ENCODE measurements at regions not wholly inside any gene's neighbourhood (a gene's known extent, or its start where the extent isn't known, plus 50 kb on each side); places are given as distances from the start of the nearest gene placed in this dataset.

DNA sequence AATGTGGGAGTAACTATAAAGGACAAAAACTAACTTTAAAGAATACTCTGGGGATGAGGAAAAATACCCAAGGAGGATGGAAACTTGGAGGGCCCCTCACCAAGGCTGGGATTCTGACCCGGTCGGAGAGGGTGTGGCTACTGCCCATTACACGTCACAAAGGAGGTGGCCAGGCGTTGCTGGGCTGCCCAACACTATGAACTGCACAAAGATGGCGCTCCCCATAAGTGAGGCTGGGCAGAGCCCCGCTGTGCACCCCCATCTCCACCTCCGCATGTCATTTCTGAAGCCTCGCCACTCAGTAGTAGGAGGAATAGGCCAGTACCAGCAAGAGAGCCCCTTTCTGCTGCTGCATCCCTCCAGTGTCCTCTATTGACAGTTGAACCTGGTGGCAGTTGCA lies 290.1 kb upstream of the ZNF32 start:
- TF ChIP-seq, protein P1, sequence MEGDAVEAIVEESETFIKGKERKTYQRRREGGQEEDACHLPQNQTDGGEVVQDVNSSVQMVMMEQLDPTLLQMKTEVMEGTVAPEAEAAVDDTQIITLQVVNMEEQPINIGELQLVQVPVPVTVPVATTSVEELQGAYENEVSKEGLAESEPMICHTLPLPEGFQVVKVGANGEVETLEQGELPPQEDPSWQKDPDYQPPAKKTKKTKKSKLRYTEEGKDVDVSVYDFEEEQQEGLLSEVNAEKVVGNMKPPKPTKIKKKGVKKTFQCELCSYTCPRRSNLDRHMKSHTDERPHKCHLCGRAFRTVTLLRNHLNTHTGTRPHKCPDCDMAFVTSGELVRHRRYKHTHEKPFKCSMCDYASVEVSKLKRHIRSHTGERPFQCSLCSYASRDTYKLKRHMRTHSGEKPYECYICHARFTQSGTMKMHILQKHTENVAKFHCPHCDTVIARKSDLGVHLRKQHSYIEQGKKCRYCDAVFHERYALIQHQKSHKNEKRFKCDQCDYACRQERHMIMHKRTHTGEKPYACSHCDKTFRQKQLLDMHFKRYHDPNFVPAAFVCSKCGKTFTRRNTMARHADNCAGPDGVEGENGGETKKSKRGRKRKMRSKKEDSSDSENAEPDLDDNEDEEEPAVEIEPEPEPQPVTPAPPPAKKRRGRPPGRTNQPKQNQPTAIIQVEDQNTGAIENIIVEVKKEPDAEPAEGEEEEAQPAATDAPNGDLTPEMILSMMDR (IDR thresholded peaks at IDR 0.05) = no peak
- no peak for TF ChIP-seq EP300 (IDR thresholded peaks at IDR 0.05)
- TF ChIP-seq, protein P2, sequence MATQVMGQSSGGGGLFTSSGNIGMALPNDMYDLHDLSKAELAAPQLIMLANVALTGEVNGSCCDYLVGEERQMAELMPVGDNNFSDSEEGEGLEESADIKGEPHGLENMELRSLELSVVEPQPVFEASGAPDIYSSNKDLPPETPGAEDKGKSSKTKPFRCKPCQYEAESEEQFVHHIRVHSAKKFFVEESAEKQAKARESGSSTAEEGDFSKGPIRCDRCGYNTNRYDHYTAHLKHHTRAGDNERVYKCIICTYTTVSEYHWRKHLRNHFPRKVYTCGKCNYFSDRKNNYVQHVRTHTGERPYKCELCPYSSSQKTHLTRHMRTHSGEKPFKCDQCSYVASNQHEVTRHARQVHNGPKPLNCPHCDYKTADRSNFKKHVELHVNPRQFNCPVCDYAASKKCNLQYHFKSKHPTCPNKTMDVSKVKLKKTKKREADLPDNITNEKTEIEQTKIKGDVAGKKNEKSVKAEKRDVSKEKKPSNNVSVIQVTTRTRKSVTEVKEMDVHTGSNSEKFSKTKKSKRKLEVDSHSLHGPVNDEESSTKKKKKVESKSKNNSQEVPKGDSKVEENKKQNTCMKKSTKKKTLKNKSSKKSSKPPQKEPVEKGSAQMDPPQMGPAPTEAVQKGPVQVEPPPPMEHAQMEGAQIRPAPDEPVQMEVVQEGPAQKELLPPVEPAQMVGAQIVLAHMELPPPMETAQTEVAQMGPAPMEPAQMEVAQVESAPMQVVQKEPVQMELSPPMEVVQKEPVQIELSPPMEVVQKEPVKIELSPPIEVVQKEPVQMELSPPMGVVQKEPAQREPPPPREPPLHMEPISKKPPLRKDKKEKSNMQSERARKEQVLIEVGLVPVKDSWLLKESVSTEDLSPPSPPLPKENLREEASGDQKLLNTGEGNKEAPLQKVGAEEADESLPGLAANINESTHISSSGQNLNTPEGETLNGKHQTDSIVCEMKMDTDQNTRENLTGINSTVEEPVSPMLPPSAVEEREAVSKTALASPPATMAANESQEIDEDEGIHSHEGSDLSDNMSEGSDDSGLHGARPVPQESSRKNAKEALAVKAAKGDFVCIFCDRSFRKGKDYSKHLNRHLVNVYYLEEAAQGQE (IDR thresholded peaks at IDR 0.05) = no peak
- no peak for TF ChIP-seq HDAC2 (IDR thresholded peaks at IDR 0.05)
- no peak for TF ChIP-seq NPAS2 (CRISPR knock-in tag; IDR thresholded peaks at IDR 0.05; ENCODE audit: borderline replicate concordance)
- no peak for TF ChIP-seq JUN (IDR thresholded peaks at IDR 0.05)
- no peak for TF ChIP-seq CHD2 (IDR thresholded peaks at IDR 0.05; ENCODE audit: low read length, partially characterized antibody)
